ENCODE measurements at regions not wholly inside any gene's neighbourhood (a gene's known extent, or its start where the extent isn't known, plus 50 kb on each side); places are given as distances from the start of the nearest gene placed in this dataset.
A peak's percentile ranks its signal among the peaks of the same experiment; 100 is the strongest.

GRCh38 chr3:43865887-43866528, 175.3 kb downstream of the ABHD5 start:
- Histone ChIP-seq H3K27ac (peak overlapping the region; percentile 70), H3K4me2 (no peak overlapping the region), H4K20me1 (ENCODE audit: insufficient read depth, poor library complexity, severe bottlenecking) (no peaks in the 10 kb centered on the region), H3K36me3 (replicated peaks; ENCODE audit: insufficient read depth, low read depth) (no peaks in the 10 kb centered on the region), H3K79me2 (no peaks in the 10 kb centered on the region), H3K9me3 (ENCODE audit: low read depth) (no peaks in the 10 kb centered on the region), H2AFZ (no peak overlapping the region), H3K4me3 (no peak overlapping the region), H3K4me1 (ENCODE audit: insufficient read depth) (peaks cover 34% of the 10 kb centered on the region), H3K9me2 (replicated peaks; ENCODE audit: insufficient read depth) (no peaks in the 10 kb centered on the region), H3K27me3 (no peaks in the 10 kb centered on the region)
- 87% methylated on average over 9 of the region's 9 CpGs for WGBS (ENCODE audit: low lambda C conversion rate, missing lambda C conversion rate)
- no peak for DNase-seq (ENCODE audit: low spot score)
- TF ChIP-seq EZH2phosphoT487 (IDR thresholded peaks at IDR 0.05; ENCODE audit: low read depth, severe bottlenecking, unreplicated experiment) (no peak), CTCF (IDR thresholded peaks at IDR 0.05; ENCODE audit: poor library complexity) (no peak), EZH2 (IDR thresholded peaks at IDR 0.05; ENCODE audit: borderline replicate concordance) (no peak)

GRCh38 chr3:43866529-43867353, 176.0 kb downstream of the ABHD5 start:
- no peaks in the 10 kb centered on the region for H3K9me2 ChIP-seq (replicated peaks; ENCODE audit: insufficient read depth)
- no peaks in the 10 kb centered on the region for H3K36me3 ChIP-seq (replicated peaks; ENCODE audit: insufficient read depth, low read depth)
- H3K4me2 ChIP-seq = no peak overlapping the region
- H2AFZ ChIP-seq = no peak overlapping the region
- peak overlapping the region; percentile 70 for H3K27ac ChIP-seq
- peaks cover 41% of the 10 kb centered on the region for H3K4me1 ChIP-seq (ENCODE audit: insufficient read depth)
- H3K4me3 ChIP-seq = no peak overlapping the region
- DNase-seq (ENCODE audit: low spot score) = no peak
- no peaks in the 10 kb centered on the region for H3K79me2 ChIP-seq
- no peaks in the 10 kb centered on the region for H4K20me1 ChIP-seq (ENCODE audit: insufficient read depth, poor library complexity, severe bottlenecking)
- H3K27me3 ChIP-seq = no peaks in the 10 kb centered on the region
- TF ChIP-seq CTCF (IDR thresholded peaks at IDR 0.05; ENCODE audit: poor library complexity) (no peak), EZH2phosphoT487 (IDR thresholded peaks at IDR 0.05; ENCODE audit: low read depth, severe bottlenecking, unreplicated experiment) (no peak), EZH2 (IDR thresholded peaks at IDR 0.05; ENCODE audit: borderline replicate concordance) (no peak)
- WGBS (ENCODE audit: low lambda C conversion rate, missing lambda C conversion rate) = 81% methylated on average over 3 of the region's 3 CpGs
- no peaks in the 10 kb centered on the region for H3K9me3 ChIP-seq (ENCODE audit: low read depth)

- no peaks in the 10 kb centered on the region for H3K9me2 ChIP-seq (replicated peaks; ENCODE audit: insufficient read depth)
- no peaks in the 10 kb centered on the region for H3K79me2 ChIP-seq
- H4K20me1 ChIP-seq (ENCODE audit: insufficient read depth, poor library complexity, severe bottlenecking) = no peaks in the 10 kb centered on the region
- no peaks in the 10 kb centered on the region for H3K36me3 ChIP-seq (replicated peaks; ENCODE audit: insufficient read depth, low read depth)
- H3K9me3 ChIP-seq (ENCODE audit: low read depth) = no peaks in the 10 kb centered on the region
- no peak overlapping the region for H2AFZ ChIP-seq
- DNase-seq (ENCODE audit: low spot score) = no peak
- 78% methylated on average over 7 of the region's 8 CpGs for WGBS (ENCODE audit: low lambda C conversion rate, missing lambda C conversion rate)
- TF ChIP-seq EZH2 (IDR thresholded peaks at IDR 0.05; ENCODE audit: borderline replicate concordance) = no peak
- no peak for TF ChIP-seq CTCF (IDR thresholded peaks at IDR 0.05; ENCODE audit: poor library complexity)
- TF ChIP-seq EZH2phosphoT487 (IDR thresholded peaks at IDR 0.05; ENCODE audit: low read depth, severe bottlenecking, unreplicated experiment) = no peak
- H3K4me2 ChIP-seq = no peak overlapping the region
- H3K27ac ChIP-seq = peak overlapping the region; percentile 23
- no peak overlapping the region for H3K4me3 ChIP-seq
- H3K4me1 ChIP-seq (ENCODE audit: insufficient read depth) = peaks cover 49% of the 10 kb centered on the region
- no peaks in the 10 kb centered on the region for H3K27me3 ChIP-seq
Measured at GRCh38 chr3:43867436-43868072, 176.8 kb downstream of the ABHD5 start.

Measured in hepatocyte (in vitro differentiated cells).